GM21619 (cell line): ENCODE measurements at regions not wholly inside any gene's neighbourhood (a gene's known extent, or its start where the extent isn't known, plus 50 kb on each side); places are given as distances from the start of the nearest gene placed in this dataset.
"Not testable (repeated sequence)": the region's sequence is repeated elsewhere in the genome, so short reads cannot be mapped to it uniquely, and the experiment has no call there.

ENCODE experiments used
- ATAC-seq: cut with Tn5 transposase; IDR thresholded peaks from one replicate; pipeline ENCODE4 v1.9.1; 2021; ENCODE audit not compliant: unreplicated experiment

GRCh38 chr14:21940887-21941856, 267.6 kb upstream of the OR4E1 start:
- ATAC-seq = no peak

- ATAC-seq = no peak
These were observed 266.2 kb upstream of the OR4E1 start for GRCh38 chr14:21939836-21940235.

- ATAC-seq = no peak
These were observed 264.4 kb upstream of the OR4E1 start for GRCh38 chr14:21937996-21938395.

- ATAC-seq = no peak
These were observed 260.1 kb upstream of the OR4E1 start for GRCh38 chr14:21933681-21934080.

GRCh38 chr14:21924479-21924878, 250.9 kb upstream of the OR4E1 start:
- ATAC-seq = peak; percentile 94

- peak; percentile 71 for ATAC-seq
These were observed 250.2 kb upstream of the OR4E1 start for GRCh38 chr14:21923820-21924219.

- ATAC-seq = no peak
These were observed 247.8 kb upstream of the OR4E1 start for GRCh38 chr14:21921453-21921852.

- no peak for ATAC-seq
These were observed 244.2 kb upstream of the OR4E1 start for GRCh38 chr14:21917699-21918436.

GRCh38 chr14:21915826-21916225, 242.2 kb upstream of the OR4E1 start:
- no peak for ATAC-seq

- no peak for ATAC-seq
These were observed 240.1 kb upstream of the OR4E1 start for GRCh38 chr14:21913759-21914158.

- no peak for ATAC-seq
These were observed 238.7 kb upstream of the OR4E1 start for GRCh38 chr14:21912367-21912766.

- ATAC-seq = no peak
These were observed 238.3 kb upstream of the OR4E1 start for GRCh38 chr14:21911877-21912276.

- ATAC-seq = no peak
These were observed 236.6 kb upstream of the OR4E1 start for GRCh38 chr14:21910260-21910659.

- no peak for ATAC-seq
These were observed 229.1 kb upstream of the OR4E1 start for GRCh38 chr14:21902561-21903181.

- not testable (repeated sequence) for ATAC-seq
These were observed 221.2 kb upstream of the OR4E1 start for GRCh38 chr14:21894898-21895194.

GRCh38 chr14:21894003-21894897, 220.6 kb upstream of the OR4E1 start:
- ATAC-seq = no peak

GRCh38 chr14:21891921-21892320, 218.3 kb upstream of the OR4E1 start:
- no peak for ATAC-seq

GRCh38 chr14:21884995-21885394, 211.4 kb upstream of the OR4E1 start:
- ATAC-seq = no peak

- no peak for ATAC-seq
These were observed 208.6 kb upstream of the OR4E1 start for GRCh38 chr14:21882226-21882625.

- no peak for ATAC-seq
These were observed 207.3 kb upstream of the OR4E1 start for GRCh38 chr14:21880918-21881317.

GRCh38 chr14:21875791-21876190, 202.2 kb upstream of the OR4E1 start:
- ATAC-seq = no peak
